HCT116 (cell line): ENCODE measurements at regions not wholly inside any gene's neighbourhood (a gene's known extent, or its start where the extent isn't known, plus 50 kb on each side); places are given as distances from the start of the nearest gene placed in this dataset.
A peak's percentile ranks its signal among the peaks of the same experiment; 100 is the strongest.
"Not testable (repeated sequence)": the region's sequence is repeated elsewhere in the genome, so short reads cannot be mapped to it uniquely, and the experiment has no call there.

ENCODE experiments used
- ATAC-seq: fragments of 200-7000 bp; cut with Tn5 transposase; 2 replicates; pipeline ENCODE4 v1.9.1; 2020; ENCODE audit warnings: mild to moderate bottlenecking, moderate library complexity
- BruUV-seq: library from RNA; stranded (reverse); fragments of 400-500 nt; replicated peaks from 2 replicates; lab custom pipeline; 2021; lab: Mats Ljungman, UMichigan
- CTCF ChIA-PET: fragments of 300-600 bp; sonication (Branson Sonifier 250); formaldehyde crosslinking; loops from one replicate; lab custom pipeline; 2021; ENCODE audit warnings: antibody characterized with exemption; lab: Charles Lee
- POLR2A ChIA-PET: fragments of 300-600, 350-600 bp; sonication (Branson Sonifier 250); formaldehyde crosslinking; loops from one replicate; lab custom pipeline; 2021; ENCODE audit warnings: antibody characterized with exemption; lab: Charles Lee
- RAD21 ChIA-PET, 2 experiments: fragments of 300-600 bp; sonication (Branson Sonifier 250); formaldehyde crosslinking; loops; one replicate each; lab custom pipeline; 2023; ENCODE audit warnings: low total read pairs in 2 of 2; ENCODE audit not compliant: uncharacterized antibody in 2 of 2, unreplicated experiment in 2 of 2, low non-redundant PET in 1 of 2; lab: Charles Lee
- DNase-seq: peaks from one replicate; pipeline ENCODE4 v3.0.0-alpha.2; 2010; ENCODE audit warnings: low read depth, low spot score
- H2AFZ ChIP-seq: fragments of 200-600 bp; shearing (Covaris generic), sonication (generic); 2 replicates; pipeline ENCODE4 v1.6.1; 2017; ENCODE audit warnings: low read depth, mixed run types, mixed read lengths, antibody characterized with exemption, low read length; ENCODE audit not compliant: poor library complexity, severe bottlenecking
- H3K27ac ChIP-seq: 2 replicates; pipeline ENCODE4 v1.5.1; 2012; ENCODE audit warnings: low read depth, low read length
- H3K27me3 ChIP-seq: fragments of 200-600 bp; sonication (generic); 2 replicates; pipeline ENCODE4 v1.6.1; 2016; ENCODE audit warnings: mixed run types, low read length, mixed read lengths; ENCODE audit not compliant: insufficient read depth
- H3K36me3 ChIP-seq, 2 experiments: fragments of 200-500 bp in 1 of 2; fragments of 200-600 bp in 1 of 2; sonication (Bioruptor generic) in 1 of 2; sonication (generic) in 1 of 2; 2 replicates each; pipeline versions ENCODE4 v1.5.1 to v1.6.1; 2014 to 2016; ENCODE audit warnings: low read length in 2 of 2, inconsistent platforms in 1 of 2, mixed read lengths in 1 of 2, mixed run types in 1 of 2; ENCODE audit not compliant: insufficient read depth in 2 of 2, control insufficient read depth in 1 of 2
- H3K4me1 ChIP-seq, 2 experiments: fragments of 200-600 bp in 1 of 2; sonication (generic) in 1 of 2; 2 replicates each; pipeline versions ENCODE4 v1.5.1 to v1.6.1; 2012 to 2017; ENCODE audit warnings: low read length in 2 of 2, inconsistent platforms in 1 of 2, mild to moderate bottlenecking in 1 of 2, mixed read lengths in 1 of 2, mixed run types in 1 of 2, moderate library complexity in 1 of 2; ENCODE audit not compliant: insufficient read depth in 2 of 2, control insufficient read depth in 1 of 2
- H3K4me2 ChIP-seq: fragments of 200-600 bp; sonication (generic); 2 replicates; pipeline ENCODE4 v1.6.1; 2017; ENCODE audit warnings: mixed run types, low read length, mixed read lengths
- H3K4me3 ChIP-seq, 2 experiments: fragments of 200-600 bp in 1 of 2; sonication (generic) in 1 of 2; replicated peaks in 1 of 2; 2 replicates each; pipeline ENCODE4 v1.5.1; 2011 to 2016; ENCODE audit warnings: low read length in 2 of 2, control low read depth in 1 of 2, low read depth in 1 of 2, mild to moderate bottlenecking in 1 of 2, mixed read lengths in 1 of 2, mixed run types in 1 of 2
- H3K79me2 ChIP-seq: fragments of 200-600 bp; sonication (generic); 2 replicates; pipeline ENCODE4 v1.6.1; 2017; ENCODE audit warnings: mild to moderate bottlenecking, mixed run types, low read length, moderate library complexity, mixed read lengths; ENCODE audit not compliant: insufficient read depth
- H3K9ac ChIP-seq: fragments of 200-600 bp; sonication (generic); 2 replicates; pipeline ENCODE4 v1.6.1; 2016; ENCODE audit warnings: low read length, mixed read lengths
- H3K9me2 ChIP-seq: fragments of 200-600 bp; sonication (generic), shearing (Covaris generic); 2 replicates; pipeline ENCODE4 v1.6.1; 2017; ENCODE audit warnings: mixed run types, mild to moderate bottlenecking, moderate library complexity; ENCODE audit not compliant: insufficient read depth
- H3K9me3 ChIP-seq, 2 experiments: fragments of 200-500 bp in 1 of 2; fragments of 200-600 bp in 1 of 2; sonication (Bioruptor generic) in 1 of 2; sonication (generic) in 1 of 2; 2 replicates each; pipeline ENCODE4 v1.6.1; 2014 to 2017; ENCODE audit warnings: low read length in 2 of 2, mixed read lengths in 2 of 2, inconsistent platforms in 1 of 2, low read depth in 1 of 2, mild to moderate bottlenecking in 1 of 2, mixed run types in 1 of 2, moderate library complexity in 1 of 2; ENCODE audit not compliant: control insufficient read depth in 1 of 2, insufficient read depth in 1 of 2
- H4K20me1 ChIP-seq: fragments of 200-600 bp; sonication (generic), shearing (Covaris generic); 2 replicates; pipeline ENCODE4 v1.6.1; 2017; ENCODE audit warnings: mixed run types, mild to moderate bottlenecking, moderate library complexity; ENCODE audit not compliant: insufficient read depth
- CTCF ChIP-seq, 3 experiments: fragments of 200-600 bp in 1 of 3; sonication (generic) in 1 of 3; IDR thresholded peaks in 2 of 3; conservative IDR thresholded peaks in 1 of 3; 2 replicates each; pipeline ENCODE4 v1.5.1; 2012 to 2017; ENCODE audit warnings: low read depth in 2 of 3, low read length in 2 of 3, antibody characterized with exemption in 1 of 3, borderline replicate concordance in 1 of 3, control low read depth in 1 of 3, mild to moderate bottlenecking in 1 of 3, mixed read lengths in 1 of 3, mixed run types in 1 of 3, moderate library complexity in 1 of 3; ENCODE audit not compliant: insufficient read depth in 1 of 3
- RAD21 ChIP-seq: IDR thresholded peaks from 2 replicates; pipeline ENCODE4 v1.6.1; 2012; ENCODE audit warnings: low read depth, mild to moderate bottlenecking
- SRF ChIP-seq: IDR thresholded peaks from 2 replicates; pipeline ENCODE4 v1.6.1; 2012; ENCODE audit warnings: low read depth
- intact Hi-C: fragments of 100-400 bp; cut with micrococcal nuclease; formaldehyde crosslinking; loops from 2 replicates; pipeline ENCODE4 v1.10.0; 2022

- RAD21 ChIA-PET: interaction anchor here in 1 of 2 experiments (1.8 to 2.0 kb wide), 2 partner anchors 189 kb away, joined by 5 read pairs; no protein-coding TSS in a partner anchor
- no peak for TF ChIP-seq SRF
- peak; percentile 84 for TF ChIP-seq RAD21
- peak; percentile 51 to 84 (median 55); a peak in 5 of 6 replicates for TF ChIP-seq CTCF (IDR thresholded peaks at IDR 0.05 in 2 of 3, conservative IDR thresholded peaks at IDR 0.05 in 1 of 3; ENCODE audit: borderline replicate concordance in 1 of 3, insufficient read depth in 1 of 3, low read depth in 2 of 3, low read length in 2 of 3)
- Histone ChIP-seq H3K79me2 (no peaks in the 10 kb centered on the region), H3K27ac (no peak overlapping the region), H3K4me1 (peaks cover 0 to 11% of the 10 kb centered on the region in 2 experiments; a peak in 1 of 4 replicates), H2AFZ (peak overlapping the region; percentile 46), H3K4me2 (no peak overlapping the region), H3K9me3 (no peaks in the 10 kb centered on the region), H4K20me1 (no peaks in the 10 kb centered on the region), H3K4me3 (no peak overlapping the region), H3K36me3 (no peaks in the 10 kb centered on the region), H3K9ac (no peak overlapping the region), H3K27me3 (no peaks in the 10 kb centered on the region), H3K9me2 (no peaks in the 10 kb centered on the region)
- ATAC-seq: 0 out of 2 replicates have a peak, but pooled peaks have one; percentile 46
- POLR2A ChIA-PET: no interaction called here
- CTCF ChIA-PET: interaction anchor here (1.0 to 4.6 kb wide), 2 partner anchors 189 to 236 kb away, joined by 3 to 31 read pairs; no protein-coding TSS in a partner anchor
- intact Hi-C loops: loop anchor here (1.0 to 10.0 kb wide), 3 partner anchors 136 to 818 kb away; no protein-coding TSS in a partner anchor
- no TSS peak for BruUV-seq
- DNase-seq: no peak
These were observed 124.7 kb upstream of the BMAL1 start for GRCh38 chr11:13152736-13153541.

- H2AFZ ChIP-seq, H3K9me2 ChIP-seq, H3K79me2 ChIP-seq, H3K9ac ChIP-seq, BruUV-seq, H4K20me1 ChIP-seq, H3K27ac ChIP-seq, ATAC-seq, H3K27me3 ChIP-seq, H3K4me3 ChIP-seq, POLR2A ChIA-PET, CTCF ChIA-PET, DNase-seq, H3K4me2 ChIP-seq, H3K9me3 ChIP-seq, H3K36me3 ChIP-seq: not testable (repeated sequence)
- RAD21 ChIA-PET: interaction anchor here in 1 of 2 experiments (1.8 kb wide), 1 partner anchor 190 kb away, joined by 5 read pairs; no protein-coding TSS in a partner anchor
- intact Hi-C loops: loop anchor here (5.0 to 10.0 kb wide), 2 partner anchors 137 to 820 kb away; no protein-coding TSS in a partner anchor
- peaks cover 0 to 11% of the 10 kb centered on the region in 2 experiments; a peak in 1 of 4 replicates for H3K4me1 ChIP-seq
These were observed 123.2 kb upstream of the BMAL1 start for GRCh38 chr11:13154374-13154773.
